ENCODE measurements at regions not wholly inside any gene's neighbourhood (a gene's known extent, or its start where the extent isn't known, plus 50 kb on each side); places are given as distances from the start of the nearest gene placed in this dataset.

DNA sequence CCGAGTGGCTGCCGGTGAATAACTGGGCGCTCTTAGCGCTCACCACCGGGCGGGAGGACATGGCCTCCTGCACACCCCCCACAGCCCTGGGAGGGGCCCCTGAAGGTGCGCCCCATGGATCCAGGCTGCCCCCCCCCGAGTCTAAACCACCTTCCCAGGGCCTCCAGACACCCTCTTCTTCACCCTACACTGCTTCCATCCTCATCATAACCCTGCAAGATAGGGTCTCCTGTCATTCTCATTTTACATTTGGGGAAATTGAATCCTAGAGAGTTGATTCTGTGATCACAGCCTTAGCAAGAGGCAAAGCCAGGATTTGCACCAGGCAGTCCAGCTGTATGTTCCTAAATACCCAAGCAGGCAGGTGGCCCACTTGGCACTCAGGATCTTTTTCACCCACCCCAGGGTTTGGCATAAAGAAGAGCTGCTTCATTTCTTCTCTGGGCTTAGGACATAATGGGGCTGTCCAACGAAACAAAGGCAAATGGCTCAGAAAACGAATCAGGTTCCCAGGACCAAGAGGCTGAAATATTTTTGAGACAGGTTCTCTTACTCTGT, 110.8 kb downstream of the PTPRS start:
- TF ChIP-seq HMGXB4 (CRISPR knock-in tag; IDR thresholded peaks at IDR 0.05; ENCODE audit: borderline replicate concordance) (no peak), BHLHE40 (IDR thresholded peaks at IDR 0.05; ENCODE audit: low read depth, low read length) (no peak), CBX8 (IDR thresholded peaks at IDR 0.05) (no peak), POLR2A (IDR thresholded peaks at IDR 0.05; ENCODE audit: low read length) (no peak), NR3C1 (IDR thresholded peaks at IDR 0.05) (no peak), CEBPB (IDR thresholded peaks at IDR 0.05) (no peak)

Measured in A549 (cell line).